HCT116 (cell line): ENCODE measurements at regions not wholly inside any gene's neighbourhood (a gene's known extent, or its start where the extent isn't known, plus 50 kb on each side); places are given as distances from the start of the nearest gene placed in this dataset.

Experiments used
- ATAC-seq: fragments of 200-7000 bp; cut with Tn5 transposase; 2 replicates; pipeline ENCODE4 v1.9.1; 2020; ENCODE audit warnings: mild to moderate bottlenecking, moderate library complexity
- BruUV-seq: library from RNA; stranded (reverse); fragments of 400-500 nt; replicated peaks from 2 replicates; lab custom pipeline; 2021; lab: Mats Ljungman, UMichigan
- CTCF ChIA-PET: fragments of 300-600 bp; sonication (Branson Sonifier 250); formaldehyde crosslinking; loops from one replicate; lab custom pipeline; 2021; ENCODE audit warnings: antibody characterized with exemption; lab: Charles Lee
- POLR2A ChIA-PET: fragments of 300-600, 350-600 bp; sonication (Branson Sonifier 250); formaldehyde crosslinking; loops from one replicate; lab custom pipeline; 2021; ENCODE audit warnings: antibody characterized with exemption; lab: Charles Lee
- RAD21 ChIA-PET, 2 experiments: fragments of 300-600 bp; sonication (Branson Sonifier 250); formaldehyde crosslinking; loops; one replicate each; lab custom pipeline; 2023; ENCODE audit warnings: low total read pairs in 2 of 2; ENCODE audit not compliant: uncharacterized antibody in 2 of 2, unreplicated experiment in 2 of 2, low non-redundant PET in 1 of 2; lab: Charles Lee
- DNase-seq: peaks from one replicate; pipeline ENCODE4 v3.0.0-alpha.2; 2010; ENCODE audit warnings: low read depth, low spot score
- H2AFZ ChIP-seq: fragments of 200-600 bp; shearing (Covaris generic), sonication (generic); 2 replicates; pipeline ENCODE4 v1.6.1; 2017; ENCODE audit warnings: low read depth, mixed run types, mixed read lengths, antibody characterized with exemption, low read length; ENCODE audit not compliant: poor library complexity, severe bottlenecking
- H3K27ac ChIP-seq: 2 replicates; pipeline ENCODE4 v1.5.1; 2012; ENCODE audit warnings: low read depth, low read length
- H3K27me3 ChIP-seq: fragments of 200-600 bp; sonication (generic); 2 replicates; pipeline ENCODE4 v1.6.1; 2016; ENCODE audit warnings: mixed run types, low read length, mixed read lengths; ENCODE audit not compliant: insufficient read depth
- H3K36me3 ChIP-seq, 2 experiments: fragments of 200-500 bp in 1 of 2; fragments of 200-600 bp in 1 of 2; sonication (Bioruptor generic) in 1 of 2; sonication (generic) in 1 of 2; 2 replicates each; pipeline versions ENCODE4 v1.5.1 to v1.6.1; 2014 to 2016; ENCODE audit warnings: low read length in 2 of 2, inconsistent platforms in 1 of 2, mixed read lengths in 1 of 2, mixed run types in 1 of 2; ENCODE audit not compliant: insufficient read depth in 2 of 2, control insufficient read depth in 1 of 2
- H3K4me1 ChIP-seq, 2 experiments: fragments of 200-600 bp in 1 of 2; sonication (generic) in 1 of 2; 2 replicates each; pipeline versions ENCODE4 v1.5.1 to v1.6.1; 2012 to 2017; ENCODE audit warnings: low read length in 2 of 2, inconsistent platforms in 1 of 2, mild to moderate bottlenecking in 1 of 2, mixed read lengths in 1 of 2, mixed run types in 1 of 2, moderate library complexity in 1 of 2; ENCODE audit not compliant: insufficient read depth in 2 of 2, control insufficient read depth in 1 of 2
- H3K4me2 ChIP-seq: fragments of 200-600 bp; sonication (generic); 2 replicates; pipeline ENCODE4 v1.6.1; 2017; ENCODE audit warnings: mixed run types, low read length, mixed read lengths
- H3K4me3 ChIP-seq, 2 experiments: fragments of 200-600 bp in 1 of 2; sonication (generic) in 1 of 2; replicated peaks in 1 of 2; 2 replicates each; pipeline ENCODE4 v1.5.1; 2011 to 2016; ENCODE audit warnings: low read length in 2 of 2, control low read depth in 1 of 2, low read depth in 1 of 2, mild to moderate bottlenecking in 1 of 2, mixed read lengths in 1 of 2, mixed run types in 1 of 2
- H3K79me2 ChIP-seq: fragments of 200-600 bp; sonication (generic); 2 replicates; pipeline ENCODE4 v1.6.1; 2017; ENCODE audit warnings: mild to moderate bottlenecking, mixed run types, low read length, moderate library complexity, mixed read lengths; ENCODE audit not compliant: insufficient read depth
- H3K9ac ChIP-seq: fragments of 200-600 bp; sonication (generic); 2 replicates; pipeline ENCODE4 v1.6.1; 2016; ENCODE audit warnings: low read length, mixed read lengths
- H3K9me2 ChIP-seq: fragments of 200-600 bp; sonication (generic), shearing (Covaris generic); 2 replicates; pipeline ENCODE4 v1.6.1; 2017; ENCODE audit warnings: mixed run types, mild to moderate bottlenecking, moderate library complexity; ENCODE audit not compliant: insufficient read depth
- H3K9me3 ChIP-seq, 2 experiments: fragments of 200-500 bp in 1 of 2; fragments of 200-600 bp in 1 of 2; sonication (Bioruptor generic) in 1 of 2; sonication (generic) in 1 of 2; 2 replicates each; pipeline ENCODE4 v1.6.1; 2014 to 2017; ENCODE audit warnings: low read length in 2 of 2, mixed read lengths in 2 of 2, inconsistent platforms in 1 of 2, low read depth in 1 of 2, mild to moderate bottlenecking in 1 of 2, mixed run types in 1 of 2, moderate library complexity in 1 of 2; ENCODE audit not compliant: control insufficient read depth in 1 of 2, insufficient read depth in 1 of 2
- H4K20me1 ChIP-seq: fragments of 200-600 bp; sonication (generic), shearing (Covaris generic); 2 replicates; pipeline ENCODE4 v1.6.1; 2017; ENCODE audit warnings: mixed run types, mild to moderate bottlenecking, moderate library complexity; ENCODE audit not compliant: insufficient read depth
- CBX3 ChIP-seq: IDR thresholded peaks from 2 replicates; pipeline ENCODE4 v1.6.1; 2012; ENCODE audit warnings: low read depth
- CEBPB ChIP-seq: IDR thresholded peaks from 2 replicates; pipeline ENCODE4 v1.6.1; 2012; ENCODE audit warnings: low read depth
- ELF1 ChIP-seq: IDR thresholded peaks from 2 replicates; pipeline ENCODE4 v1.6.1; 2012; ENCODE audit warnings: low read depth, borderline replicate concordance
- EZH2 ChIP-seq: fragments of 200-600 bp; sonication (generic); IDR thresholded peaks from 2 replicates; pipeline ENCODE4 v1.6.1; 2017; ENCODE audit warnings: antibody characterized with exemption, mixed run types
- POLR2A ChIP-seq: IDR thresholded peaks from 2 replicates; pipeline ENCODE4 v1.7.0; 2011; ENCODE audit warnings: borderline replicate concordance; ENCODE audit not compliant: insufficient read depth, insufficient read length; ENCODE audit errors: extremely low read depth
- RAD21 ChIP-seq: IDR thresholded peaks from 2 replicates; pipeline ENCODE4 v1.6.1; 2012; ENCODE audit warnings: low read depth, mild to moderate bottlenecking
- SIN3A ChIP-seq: IDR thresholded peaks from 2 replicates; pipeline ENCODE4 v1.6.1; 2012; ENCODE audit warnings: low read depth
- SP1 ChIP-seq: IDR thresholded peaks from 2 replicates; pipeline ENCODE4 v1.6.1; 2012; ENCODE audit warnings: low read depth
- TCF7L2 ChIP-seq: IDR thresholded peaks from 2 replicates; pipeline ENCODE4 v1.7.0; 2011; ENCODE audit warnings: borderline replicate concordance, inconsistent platforms; ENCODE audit not compliant: insufficient read depth, insufficient read length; ENCODE audit errors: extremely low read depth
- YY1 ChIP-seq: IDR thresholded peaks from 2 replicates; pipeline ENCODE4 v1.6.1; 2011; ENCODE audit warnings: low read length, low read depth, moderate library complexity, mild to moderate bottlenecking; ENCODE audit not compliant: insufficient replicate concordance; ENCODE audit errors: extremely low read depth
- ZNF274 ChIP-seq: fragments of 200-500 bp; sonication (Bioruptor generic); IDR thresholded peaks from 2 replicates; pipeline ENCODE4 v1.6.1; 2014; ENCODE audit warnings: mild to moderate bottlenecking, low read depth, low read length, inconsistent platforms
- intact Hi-C: fragments of 100-400 bp; cut with micrococcal nuclease; formaldehyde crosslinking; loops from 2 replicates; pipeline ENCODE4 v1.10.0; 2022
- TF ChIP-seq, protein P1 (sequence below): IDR thresholded peaks from 2 replicates; pipeline ENCODE4 v1.6.1; 2012
- TF ChIP-seq, protein P2 (sequence below), 3 experiments: fragments of 200-600 bp in 1 of 3; sonication (generic) in 1 of 3; IDR thresholded peaks in 2 of 3; conservative IDR thresholded peaks in 1 of 3; 2 replicates each; pipeline ENCODE4 v1.5.1; 2012 to 2017; ENCODE audit warnings: low read depth in 2 of 3, low read length in 2 of 3, antibody characterized with exemption in 1 of 3, borderline replicate concordance in 1 of 3, control low read depth in 1 of 3, mild to moderate bottlenecking in 1 of 3, mixed read lengths in 1 of 3, mixed run types in 1 of 3, moderate library complexity in 1 of 3; ENCODE audit not compliant: insufficient read depth in 1 of 3
- TF ChIP-seq, protein P3 (sequence below): IDR thresholded peaks from 2 replicates; pipeline ENCODE4 v1.6.1; 2012; ENCODE audit warnings: low read depth
- TF ChIP-seq, protein P4 (sequence below): IDR thresholded peaks from 2 replicates; pipeline ENCODE4 v1.6.1; 2012

DNA sequence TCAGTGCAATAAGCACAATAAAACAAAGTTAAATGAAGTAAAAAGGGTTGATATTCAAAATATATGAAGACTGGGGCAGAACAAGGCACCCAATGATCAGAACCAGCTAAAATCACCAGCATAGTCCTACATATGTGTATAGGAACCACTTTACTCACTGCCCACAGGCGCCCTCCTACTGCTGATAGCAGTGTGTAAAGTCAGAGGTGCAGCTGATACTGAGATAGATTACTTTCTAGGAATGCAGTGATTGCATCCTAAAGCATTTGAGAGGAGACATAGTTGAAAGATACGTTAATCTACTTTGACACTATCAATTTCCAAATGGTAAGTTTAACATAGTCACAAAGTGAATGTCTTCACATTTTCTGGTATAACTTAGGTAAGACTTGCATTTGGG is 161.1 kb upstream of the MCHR2 start (continued):
- no peak for TF ChIP-seq ELF1
- no peak for TF ChIP-seq RAD21
- TF ChIP-seq YY1, result no peak
- TF ChIP-seq, protein P1, sequence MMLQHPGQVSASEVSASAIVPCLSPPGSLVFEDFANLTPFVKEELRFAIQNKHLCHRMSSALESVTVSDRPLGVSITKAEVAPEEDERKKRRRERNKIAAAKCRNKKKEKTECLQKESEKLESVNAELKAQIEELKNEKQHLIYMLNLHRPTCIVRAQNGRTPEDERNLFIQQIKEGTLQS, result no peak
- TF ChIP-seq POLR2A, result no peak
- no peak for TF ChIP-seq ZNF274
- TF ChIP-seq, all 23 proteins: peak for 0

DNA sequence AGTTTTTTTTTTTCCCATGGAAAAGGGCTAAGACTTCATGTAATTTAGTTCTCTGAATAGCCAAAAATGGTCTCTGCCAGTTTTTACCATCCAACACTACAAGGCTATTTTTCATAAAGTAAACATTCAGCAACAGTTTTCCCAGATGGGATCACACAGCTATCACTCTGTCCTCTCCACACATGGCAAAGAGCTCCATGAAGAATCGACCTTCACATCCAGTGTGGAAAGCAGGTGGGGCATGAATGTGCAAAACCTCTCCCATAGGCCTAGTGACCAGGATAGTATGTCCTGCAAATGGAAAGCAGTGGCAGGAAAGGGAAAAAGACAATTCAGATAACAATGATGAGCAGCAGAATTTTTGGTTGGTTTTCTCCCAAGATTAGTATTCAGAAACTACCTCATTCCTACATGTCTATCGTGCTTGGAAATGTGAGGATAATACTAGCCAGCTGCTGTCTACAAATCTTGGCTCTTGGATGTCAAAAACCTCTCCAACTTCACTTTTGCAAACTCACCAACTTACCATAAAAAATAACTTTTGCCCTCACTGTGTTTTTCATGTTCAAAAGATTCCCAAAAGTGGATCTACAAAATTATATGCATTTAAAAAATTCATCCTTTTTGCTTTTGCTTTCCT is 159.7 kb upstream of the MCHR2 start:
- Histone ChIP-seq H3K36me3 (no peaks in the 10 kb centered on the region), H3K4me2 (no peak overlapping the region), H3K9ac (no peak overlapping the region), H3K4me1 (no peaks in the 10 kb centered on the region), H2AFZ (no peak overlapping the region), H3K9me2 (no peaks in the 10 kb centered on the region), H3K79me2 (no peaks in the 10 kb centered on the region), H3K9me3 (no peaks in the 10 kb centered on the region), H4K20me1 (no peaks in the 10 kb centered on the region), H3K27ac (no peak overlapping the region), H3K27me3 (no peaks in the 10 kb centered on the region), H3K4me3 (no peak overlapping the region)
- BruUV-seq, result no TSS peak
- ChIA-PET RAD21 (no interaction called here), CTCF (no interaction called here), POLR2A (no interaction called here)
- ATAC-seq (no peak), DNase-seq (no peak)
- intact Hi-C loops, result no loop called here
- TF ChIP-seq SIN3A, result no peak
- no peak for TF ChIP-seq ZNF274
- TF ChIP-seq, protein P2, sequence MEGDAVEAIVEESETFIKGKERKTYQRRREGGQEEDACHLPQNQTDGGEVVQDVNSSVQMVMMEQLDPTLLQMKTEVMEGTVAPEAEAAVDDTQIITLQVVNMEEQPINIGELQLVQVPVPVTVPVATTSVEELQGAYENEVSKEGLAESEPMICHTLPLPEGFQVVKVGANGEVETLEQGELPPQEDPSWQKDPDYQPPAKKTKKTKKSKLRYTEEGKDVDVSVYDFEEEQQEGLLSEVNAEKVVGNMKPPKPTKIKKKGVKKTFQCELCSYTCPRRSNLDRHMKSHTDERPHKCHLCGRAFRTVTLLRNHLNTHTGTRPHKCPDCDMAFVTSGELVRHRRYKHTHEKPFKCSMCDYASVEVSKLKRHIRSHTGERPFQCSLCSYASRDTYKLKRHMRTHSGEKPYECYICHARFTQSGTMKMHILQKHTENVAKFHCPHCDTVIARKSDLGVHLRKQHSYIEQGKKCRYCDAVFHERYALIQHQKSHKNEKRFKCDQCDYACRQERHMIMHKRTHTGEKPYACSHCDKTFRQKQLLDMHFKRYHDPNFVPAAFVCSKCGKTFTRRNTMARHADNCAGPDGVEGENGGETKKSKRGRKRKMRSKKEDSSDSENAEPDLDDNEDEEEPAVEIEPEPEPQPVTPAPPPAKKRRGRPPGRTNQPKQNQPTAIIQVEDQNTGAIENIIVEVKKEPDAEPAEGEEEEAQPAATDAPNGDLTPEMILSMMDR (IDR thresholded peaks at IDR 0.05 in 2 of 3, conservative IDR thresholded peaks at IDR 0.05 in 1 of 3; ENCODE audit: borderline replicate concordance in 1 of 3, insufficient read depth in 1 of 3, low read depth in 2 of 3, low read length in 2 of 3), result no peak
- no peak for TF ChIP-seq CBX3
- no peak for TF ChIP-seq SP1
- TF ChIP-seq CEBPB, result no peak
- TF ChIP-seq POLR2A, result no peak
- TF ChIP-seq, protein P3, sequence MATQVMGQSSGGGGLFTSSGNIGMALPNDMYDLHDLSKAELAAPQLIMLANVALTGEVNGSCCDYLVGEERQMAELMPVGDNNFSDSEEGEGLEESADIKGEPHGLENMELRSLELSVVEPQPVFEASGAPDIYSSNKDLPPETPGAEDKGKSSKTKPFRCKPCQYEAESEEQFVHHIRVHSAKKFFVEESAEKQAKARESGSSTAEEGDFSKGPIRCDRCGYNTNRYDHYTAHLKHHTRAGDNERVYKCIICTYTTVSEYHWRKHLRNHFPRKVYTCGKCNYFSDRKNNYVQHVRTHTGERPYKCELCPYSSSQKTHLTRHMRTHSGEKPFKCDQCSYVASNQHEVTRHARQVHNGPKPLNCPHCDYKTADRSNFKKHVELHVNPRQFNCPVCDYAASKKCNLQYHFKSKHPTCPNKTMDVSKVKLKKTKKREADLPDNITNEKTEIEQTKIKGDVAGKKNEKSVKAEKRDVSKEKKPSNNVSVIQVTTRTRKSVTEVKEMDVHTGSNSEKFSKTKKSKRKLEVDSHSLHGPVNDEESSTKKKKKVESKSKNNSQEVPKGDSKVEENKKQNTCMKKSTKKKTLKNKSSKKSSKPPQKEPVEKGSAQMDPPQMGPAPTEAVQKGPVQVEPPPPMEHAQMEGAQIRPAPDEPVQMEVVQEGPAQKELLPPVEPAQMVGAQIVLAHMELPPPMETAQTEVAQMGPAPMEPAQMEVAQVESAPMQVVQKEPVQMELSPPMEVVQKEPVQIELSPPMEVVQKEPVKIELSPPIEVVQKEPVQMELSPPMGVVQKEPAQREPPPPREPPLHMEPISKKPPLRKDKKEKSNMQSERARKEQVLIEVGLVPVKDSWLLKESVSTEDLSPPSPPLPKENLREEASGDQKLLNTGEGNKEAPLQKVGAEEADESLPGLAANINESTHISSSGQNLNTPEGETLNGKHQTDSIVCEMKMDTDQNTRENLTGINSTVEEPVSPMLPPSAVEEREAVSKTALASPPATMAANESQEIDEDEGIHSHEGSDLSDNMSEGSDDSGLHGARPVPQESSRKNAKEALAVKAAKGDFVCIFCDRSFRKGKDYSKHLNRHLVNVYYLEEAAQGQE, result no peak
- TF ChIP-seq, protein P4, sequence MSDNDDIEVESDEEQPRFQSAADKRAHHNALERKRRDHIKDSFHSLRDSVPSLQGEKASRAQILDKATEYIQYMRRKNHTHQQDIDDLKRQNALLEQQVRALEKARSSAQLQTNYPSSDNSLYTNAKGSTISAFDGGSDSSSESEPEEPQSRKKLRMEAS, result no peak
- TF ChIP-seq, protein P1, result no peak
- no peak for TF ChIP-seq ELF1
- no peak for TF ChIP-seq EZH2
- no peak for TF ChIP-seq TCF7L2
